ENCODE measurements at regions not wholly inside any gene's neighbourhood (a gene's known extent, or its start where the extent isn't known, plus 50 kb on each side); places are given as distances from the start of the nearest gene placed in this dataset.

DNA sequence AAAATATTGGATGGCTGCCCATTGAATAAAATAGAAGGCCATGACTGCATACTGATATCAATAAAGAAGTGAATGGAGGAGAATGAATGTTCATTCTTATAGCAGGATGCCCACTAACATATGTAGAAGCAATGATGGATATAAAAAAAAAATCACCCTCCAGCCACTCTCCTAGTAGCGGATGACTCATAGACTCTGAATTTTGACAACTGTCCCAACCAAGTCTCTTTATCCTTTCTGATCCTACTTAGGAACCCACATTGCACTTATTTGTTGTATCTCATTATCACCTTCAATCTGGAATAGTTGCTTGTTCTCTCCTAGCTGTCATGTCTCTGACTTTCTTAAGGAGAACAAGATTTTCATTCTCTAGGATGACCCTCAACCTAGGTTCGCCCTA lies 429.9 kb downstream of the HS3ST3B1 start:
- Histone ChIP-seq H3K27ac (ENCODE audit: low read length) (no peak overlapping the region), H3K9ac (ENCODE audit: low read length) (no peak overlapping the region), H3K27me3 (ENCODE audit: insufficient read depth, low read depth, low read length) (no peaks in the 10 kb centered on the region), H3K9me2 (ENCODE audit: insufficient read depth, low read length) (no peaks in the 10 kb centered on the region), H3K36me3 (ENCODE audit: insufficient read depth, low read length) (no peaks in the 10 kb centered on the region), H2AFZ (ENCODE audit: low read depth, low read length) (no peak overlapping the region), H3K9me3 (ENCODE audit: low read length) (no peaks in the 10 kb centered on the region), H3K4me3 (ENCODE audit: low read length) (no peak overlapping the region), H3F3A (ENCODE audit: insufficient read depth, low read length, poor library complexity, severe bottlenecking) (no peaks in the 10 kb centered on the region), H3K4me2 (ENCODE audit: low read length) (no peak overlapping the region), H4K20me1 (ENCODE audit: insufficient read depth) (no peaks in the 10 kb centered on the region), H3K79me2 (replicated peaks; ENCODE audit: insufficient read depth, low read length) (no peaks in the 10 kb centered on the region)
- TF ChIP-seq EP300 (conservative IDR thresholded peaks at IDR 0.05; ENCODE audit: poor library complexity, severe bottlenecking) (no peak), EZH2 (IDR thresholded peaks at IDR 0.05; ENCODE audit: borderline replicate concordance, insufficient read depth, low read length, poor library complexity, severe bottlenecking) (no peak), POLR2AphosphoS5 (IDR thresholded peaks at IDR 0.05) (no peak), SMC3 (conservative IDR thresholded peaks at IDR 0.05; ENCODE audit: poor library complexity) (no peak), MXI1 (conservative IDR thresholded peaks at IDR 0.05; ENCODE audit: poor library complexity, severe bottlenecking) (no peak), CTCF (IDR thresholded peaks at IDR 0.05; ENCODE audit: poor library complexity, severe bottlenecking) (no peak), RAD21 (conservative IDR thresholded peaks at IDR 0.05) (no peak), TAF1 (IDR thresholded peaks at IDR 0.05; ENCODE audit: low read depth) (no peak), REST (IDR thresholded peaks at IDR 0.05; ENCODE audit: borderline replicate concordance) (no peak)

DNA sequence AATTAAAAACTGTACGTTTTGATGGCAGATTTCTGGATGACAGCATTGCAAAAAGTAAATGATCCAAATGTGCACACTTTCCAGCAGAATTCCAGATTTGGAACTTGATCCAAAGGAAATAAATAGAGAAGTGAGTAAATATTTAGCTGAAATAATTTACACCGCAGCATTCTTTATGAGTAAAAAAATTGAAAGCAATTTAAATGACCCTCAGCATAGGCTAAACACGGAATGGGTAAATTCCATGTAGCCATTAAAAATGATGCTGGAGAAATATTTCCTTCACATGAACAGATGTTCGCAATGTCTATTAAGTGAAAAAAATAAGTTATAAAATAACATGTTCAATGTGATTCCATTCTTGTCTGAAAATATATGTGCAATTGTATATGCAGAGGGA lies 424.8 kb downstream of the HS3ST3B1 start:
- no peaks in the 10 kb centered on the region for H3F3A ChIP-seq (ENCODE audit: insufficient read depth, low read length, poor library complexity, severe bottlenecking)
- no peaks in the 10 kb centered on the region for H3K27me3 ChIP-seq (ENCODE audit: insufficient read depth, low read depth, low read length)
- H2AFZ ChIP-seq (ENCODE audit: low read depth, low read length) = no peak overlapping the region
- no peaks in the 10 kb centered on the region for H3K9me2 ChIP-seq (ENCODE audit: insufficient read depth, low read length)
- no peak for TF ChIP-seq REST (IDR thresholded peaks at IDR 0.05; ENCODE audit: borderline replicate concordance)
- no peak for TF ChIP-seq EZH2 (IDR thresholded peaks at IDR 0.05; ENCODE audit: borderline replicate concordance, insufficient read depth, low read length, poor library complexity, severe bottlenecking)
- TF ChIP-seq TAF1 (IDR thresholded peaks at IDR 0.05; ENCODE audit: low read depth) = no peak
- TF ChIP-seq CTCF (IDR thresholded peaks at IDR 0.05; ENCODE audit: poor library complexity, severe bottlenecking) = no peak
- TF ChIP-seq POLR2AphosphoS5 (IDR thresholded peaks at IDR 0.05) = no peak
- TF ChIP-seq MXI1 (conservative IDR thresholded peaks at IDR 0.05; ENCODE audit: poor library complexity, severe bottlenecking) = no peak
- no peak for TF ChIP-seq EP300 (conservative IDR thresholded peaks at IDR 0.05; ENCODE audit: poor library complexity, severe bottlenecking)
- TF ChIP-seq RAD21 (conservative IDR thresholded peaks at IDR 0.05) = no peak
- TF ChIP-seq SMC3 (conservative IDR thresholded peaks at IDR 0.05; ENCODE audit: poor library complexity) = no peak
- no peak overlapping the region for H3K27ac ChIP-seq (ENCODE audit: low read length)
- H3K79me2 ChIP-seq (replicated peaks; ENCODE audit: insufficient read depth, low read length) = no peaks in the 10 kb centered on the region
- no peak overlapping the region for H3K9ac ChIP-seq (ENCODE audit: low read length)
- no peak overlapping the region for H3K4me3 ChIP-seq (ENCODE audit: low read length)
- no peaks in the 10 kb centered on the region for H3K36me3 ChIP-seq (ENCODE audit: insufficient read depth, low read length)
- H4K20me1 ChIP-seq (ENCODE audit: insufficient read depth) = no peaks in the 10 kb centered on the region
- no peak overlapping the region for H3K4me2 ChIP-seq (ENCODE audit: low read length)
- no peaks in the 10 kb centered on the region for H3K9me3 ChIP-seq (ENCODE audit: low read length)

All from neural cell (in vitro differentiated cells).